ENCODE measurements at regions not wholly inside any gene's neighbourhood (a gene's known extent, or its start where the extent isn't known, plus 50 kb on each side); places are given as distances from the start of the nearest gene placed in this dataset.

DNA sequence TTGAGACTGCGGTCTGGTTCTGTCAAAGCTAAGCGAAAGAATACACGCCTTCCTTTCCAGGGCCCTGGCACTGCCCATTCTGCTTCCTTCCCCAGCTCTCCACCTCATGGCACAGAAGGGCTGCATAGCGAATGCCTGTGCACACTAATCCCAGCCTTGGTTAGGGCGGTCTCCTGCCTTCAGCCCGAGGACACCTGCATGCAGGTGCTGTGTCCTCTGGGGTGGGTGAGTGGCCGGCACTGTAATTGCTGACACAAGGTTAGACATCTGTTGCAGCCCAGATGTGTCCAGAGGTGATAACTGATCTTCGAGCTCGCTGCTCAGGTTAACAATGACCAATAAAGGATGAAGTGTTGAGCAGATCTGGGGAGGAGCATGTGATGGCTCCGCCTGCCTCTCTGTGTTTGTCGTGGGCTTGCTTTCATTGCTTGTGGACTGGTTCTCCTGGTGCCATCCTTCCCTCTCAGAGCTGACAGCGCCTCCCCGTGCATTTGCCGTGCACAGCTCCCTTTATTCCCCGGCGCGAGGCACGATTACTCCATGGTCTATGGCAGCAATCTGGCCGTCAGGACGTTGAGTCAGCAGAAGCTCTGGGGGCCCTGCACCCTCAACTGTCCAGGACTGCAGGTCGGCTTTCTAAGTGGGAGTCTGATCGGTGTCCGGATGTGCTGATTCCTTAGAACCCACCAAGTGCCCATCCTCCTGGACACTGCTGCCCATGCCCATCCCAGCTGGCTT is 1088.2 kb downstream of the BRD1 start:
- TF ChIP-seq, protein P1, sequence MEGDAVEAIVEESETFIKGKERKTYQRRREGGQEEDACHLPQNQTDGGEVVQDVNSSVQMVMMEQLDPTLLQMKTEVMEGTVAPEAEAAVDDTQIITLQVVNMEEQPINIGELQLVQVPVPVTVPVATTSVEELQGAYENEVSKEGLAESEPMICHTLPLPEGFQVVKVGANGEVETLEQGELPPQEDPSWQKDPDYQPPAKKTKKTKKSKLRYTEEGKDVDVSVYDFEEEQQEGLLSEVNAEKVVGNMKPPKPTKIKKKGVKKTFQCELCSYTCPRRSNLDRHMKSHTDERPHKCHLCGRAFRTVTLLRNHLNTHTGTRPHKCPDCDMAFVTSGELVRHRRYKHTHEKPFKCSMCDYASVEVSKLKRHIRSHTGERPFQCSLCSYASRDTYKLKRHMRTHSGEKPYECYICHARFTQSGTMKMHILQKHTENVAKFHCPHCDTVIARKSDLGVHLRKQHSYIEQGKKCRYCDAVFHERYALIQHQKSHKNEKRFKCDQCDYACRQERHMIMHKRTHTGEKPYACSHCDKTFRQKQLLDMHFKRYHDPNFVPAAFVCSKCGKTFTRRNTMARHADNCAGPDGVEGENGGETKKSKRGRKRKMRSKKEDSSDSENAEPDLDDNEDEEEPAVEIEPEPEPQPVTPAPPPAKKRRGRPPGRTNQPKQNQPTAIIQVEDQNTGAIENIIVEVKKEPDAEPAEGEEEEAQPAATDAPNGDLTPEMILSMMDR (IDR thresholded peaks at IDR 0.05) = no peak
- no peak for TF ChIP-seq POLR2A (IDR thresholded peaks at IDR 0.05)

Measured in esophagus squamous epithelium (tissue), 4 donors.